HCT116 (cell line): ENCODE measurements at regions not wholly inside any gene's neighbourhood (a gene's known extent, or its start where the extent isn't known, plus 50 kb on each side); places are given as distances from the start of the nearest gene placed in this dataset.

ENCODE experiments used
- ATAC-seq: fragments of 200-7000 bp; cut with Tn5 transposase; 2 replicates; pipeline ENCODE4 v1.9.1; 2020; ENCODE audit warnings: mild to moderate bottlenecking, moderate library complexity
- BruUV-seq: library from RNA; stranded (reverse); fragments of 400-500 nt; replicated peaks from 2 replicates; lab custom pipeline; 2021; lab: Mats Ljungman, UMichigan
- CTCF ChIA-PET: fragments of 300-600 bp; sonication (Branson Sonifier 250); formaldehyde crosslinking; loops from one replicate; lab custom pipeline; 2021; ENCODE audit warnings: antibody characterized with exemption; lab: Charles Lee
- POLR2A ChIA-PET: fragments of 300-600, 350-600 bp; sonication (Branson Sonifier 250); formaldehyde crosslinking; loops from one replicate; lab custom pipeline; 2021; ENCODE audit warnings: antibody characterized with exemption; lab: Charles Lee
- RAD21 ChIA-PET, 2 experiments: fragments of 300-600 bp; sonication (Branson Sonifier 250); formaldehyde crosslinking; loops; one replicate each; lab custom pipeline; 2023; ENCODE audit warnings: low total read pairs in 2 of 2; ENCODE audit not compliant: uncharacterized antibody in 2 of 2, unreplicated experiment in 2 of 2, low non-redundant PET in 1 of 2; lab: Charles Lee
- DNase-seq: peaks from one replicate; pipeline ENCODE4 v3.0.0-alpha.2; 2010; ENCODE audit warnings: low read depth, low spot score
- H2AFZ ChIP-seq: fragments of 200-600 bp; shearing (Covaris generic), sonication (generic); 2 replicates; pipeline ENCODE4 v1.6.1; 2017; ENCODE audit warnings: low read depth, mixed run types, mixed read lengths, antibody characterized with exemption, low read length; ENCODE audit not compliant: poor library complexity, severe bottlenecking
- H3K27ac ChIP-seq: 2 replicates; pipeline ENCODE4 v1.5.1; 2012; ENCODE audit warnings: low read depth, low read length
- H3K27me3 ChIP-seq: fragments of 200-600 bp; sonication (generic); 2 replicates; pipeline ENCODE4 v1.6.1; 2016; ENCODE audit warnings: mixed run types, low read length, mixed read lengths; ENCODE audit not compliant: insufficient read depth
- H3K36me3 ChIP-seq, 2 experiments: fragments of 200-500 bp in 1 of 2; fragments of 200-600 bp in 1 of 2; sonication (Bioruptor generic) in 1 of 2; sonication (generic) in 1 of 2; 2 replicates each; pipeline versions ENCODE4 v1.5.1 to v1.6.1; 2014 to 2016; ENCODE audit warnings: low read length in 2 of 2, inconsistent platforms in 1 of 2, mixed read lengths in 1 of 2, mixed run types in 1 of 2; ENCODE audit not compliant: insufficient read depth in 2 of 2, control insufficient read depth in 1 of 2
- H3K4me1 ChIP-seq, 2 experiments: fragments of 200-600 bp in 1 of 2; sonication (generic) in 1 of 2; 2 replicates each; pipeline versions ENCODE4 v1.5.1 to v1.6.1; 2012 to 2017; ENCODE audit warnings: low read length in 2 of 2, inconsistent platforms in 1 of 2, mild to moderate bottlenecking in 1 of 2, mixed read lengths in 1 of 2, mixed run types in 1 of 2, moderate library complexity in 1 of 2; ENCODE audit not compliant: insufficient read depth in 2 of 2, control insufficient read depth in 1 of 2
- H3K4me2 ChIP-seq: fragments of 200-600 bp; sonication (generic); 2 replicates; pipeline ENCODE4 v1.6.1; 2017; ENCODE audit warnings: mixed run types, low read length, mixed read lengths
- H3K4me3 ChIP-seq, 2 experiments: fragments of 200-600 bp in 1 of 2; sonication (generic) in 1 of 2; replicated peaks in 1 of 2; 2 replicates each; pipeline ENCODE4 v1.5.1; 2011 to 2016; ENCODE audit warnings: low read length in 2 of 2, control low read depth in 1 of 2, low read depth in 1 of 2, mild to moderate bottlenecking in 1 of 2, mixed read lengths in 1 of 2, mixed run types in 1 of 2
- H3K79me2 ChIP-seq: fragments of 200-600 bp; sonication (generic); 2 replicates; pipeline ENCODE4 v1.6.1; 2017; ENCODE audit warnings: mild to moderate bottlenecking, mixed run types, low read length, moderate library complexity, mixed read lengths; ENCODE audit not compliant: insufficient read depth
- H3K9ac ChIP-seq: fragments of 200-600 bp; sonication (generic); 2 replicates; pipeline ENCODE4 v1.6.1; 2016; ENCODE audit warnings: low read length, mixed read lengths
- H3K9me2 ChIP-seq: fragments of 200-600 bp; sonication (generic), shearing (Covaris generic); 2 replicates; pipeline ENCODE4 v1.6.1; 2017; ENCODE audit warnings: mixed run types, mild to moderate bottlenecking, moderate library complexity; ENCODE audit not compliant: insufficient read depth
- H3K9me3 ChIP-seq, 2 experiments: fragments of 200-500 bp in 1 of 2; fragments of 200-600 bp in 1 of 2; sonication (Bioruptor generic) in 1 of 2; sonication (generic) in 1 of 2; 2 replicates each; pipeline ENCODE4 v1.6.1; 2014 to 2017; ENCODE audit warnings: low read length in 2 of 2, mixed read lengths in 2 of 2, inconsistent platforms in 1 of 2, low read depth in 1 of 2, mild to moderate bottlenecking in 1 of 2, mixed run types in 1 of 2, moderate library complexity in 1 of 2; ENCODE audit not compliant: control insufficient read depth in 1 of 2, insufficient read depth in 1 of 2
- H4K20me1 ChIP-seq: fragments of 200-600 bp; sonication (generic), shearing (Covaris generic); 2 replicates; pipeline ENCODE4 v1.6.1; 2017; ENCODE audit warnings: mixed run types, mild to moderate bottlenecking, moderate library complexity; ENCODE audit not compliant: insufficient read depth
- CBX3 ChIP-seq: IDR thresholded peaks from 2 replicates; pipeline ENCODE4 v1.6.1; 2012; ENCODE audit warnings: low read depth
- CEBPB ChIP-seq: IDR thresholded peaks from 2 replicates; pipeline ENCODE4 v1.6.1; 2012; ENCODE audit warnings: low read depth
- EGR1 ChIP-seq: IDR thresholded peaks from 2 replicates; pipeline ENCODE4 v1.6.1; 2012; ENCODE audit warnings: low read depth
- EZH2 ChIP-seq: fragments of 200-600 bp; sonication (generic); IDR thresholded peaks from 2 replicates; pipeline ENCODE4 v1.6.1; 2017; ENCODE audit warnings: antibody characterized with exemption, mixed run types
- JUND ChIP-seq: IDR thresholded peaks from 2 replicates; pipeline ENCODE4 v1.6.1; 2012
- POLR2AphosphoS5 ChIP-seq: IDR thresholded peaks from 2 replicates; pipeline ENCODE4 v1.6.1; 2011; ENCODE audit warnings: mild to moderate bottlenecking, low read depth, low read length, moderate library complexity
- RAD21 ChIP-seq: IDR thresholded peaks from 2 replicates; pipeline ENCODE4 v1.6.1; 2012; ENCODE audit warnings: low read depth, mild to moderate bottlenecking
- SIN3A ChIP-seq: IDR thresholded peaks from 2 replicates; pipeline ENCODE4 v1.6.1; 2012; ENCODE audit warnings: low read depth
- SRF ChIP-seq: IDR thresholded peaks from 2 replicates; pipeline ENCODE4 v1.6.1; 2012; ENCODE audit warnings: low read depth
- YY1 ChIP-seq: IDR thresholded peaks from 2 replicates; pipeline ENCODE4 v1.6.1; 2011; ENCODE audit warnings: low read length, low read depth, moderate library complexity, mild to moderate bottlenecking; ENCODE audit not compliant: insufficient replicate concordance; ENCODE audit errors: extremely low read depth
- ZNF274 ChIP-seq: fragments of 200-500 bp; sonication (Bioruptor generic); IDR thresholded peaks from 2 replicates; pipeline ENCODE4 v1.6.1; 2014; ENCODE audit warnings: mild to moderate bottlenecking, low read depth, low read length, inconsistent platforms
- intact Hi-C: fragments of 100-400 bp; cut with micrococcal nuclease; formaldehyde crosslinking; loops from 2 replicates; pipeline ENCODE4 v1.10.0; 2022
- TF ChIP-seq, protein P1 (sequence below): IDR thresholded peaks from 2 replicates; pipeline ENCODE4 v1.6.1; 2012
- TF ChIP-seq, protein P2 (sequence below): IDR thresholded peaks from 2 replicates; pipeline ENCODE4 v1.6.1; 2011; ENCODE audit warnings: mild to moderate bottlenecking, low read length, moderate library complexity; ENCODE audit not compliant: insufficient replicate concordance; ENCODE audit errors: extremely low read depth

DNA sequence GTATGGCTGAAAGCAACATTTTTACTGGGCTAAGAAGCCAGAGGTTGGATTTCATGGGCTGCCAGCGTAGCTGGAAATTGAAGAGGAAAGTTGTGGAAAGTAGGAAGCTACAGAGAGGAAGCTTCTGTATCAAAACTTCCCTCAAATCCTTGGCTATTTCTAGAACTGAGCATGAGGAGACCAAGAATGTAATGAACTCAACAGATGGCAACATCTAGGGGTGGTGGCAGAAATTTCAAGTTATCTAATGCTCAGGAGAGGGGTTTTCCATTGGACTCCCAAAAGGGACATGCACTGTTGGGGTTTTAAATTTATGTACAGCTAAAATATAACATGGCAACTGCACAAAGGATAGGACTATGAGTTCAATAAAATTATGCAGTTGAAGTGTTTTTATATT is 151.3 kb downstream of the DHRS2 start:
- no peaks in the 10 kb centered on the region; a peak in 1 of 4 replicates for H3K9me3 ChIP-seq
- ATAC-seq, result no peak
- POLR2A ChIA-PET, result no interaction called here
- no peaks in the 10 kb centered on the region for H3K9me2 ChIP-seq
- H3K27me3 ChIP-seq, result no peaks in the 10 kb centered on the region
- H4K20me1 ChIP-seq, result no peaks in the 10 kb centered on the region
- H3K4me3 ChIP-seq, result no peak overlapping the region
- no peak overlapping the region for H3K27ac ChIP-seq
- no peak overlapping the region for H3K9ac ChIP-seq
- H2AFZ ChIP-seq, result no peak overlapping the region
- H3K4me1 ChIP-seq, result no peaks in the 10 kb centered on the region
- intact Hi-C loops, result no loop called here
- CTCF ChIA-PET, result no interaction called here
- BruUV-seq, result no TSS peak
- H3K79me2 ChIP-seq, result no peaks in the 10 kb centered on the region
- RAD21 ChIA-PET, result interaction anchor here in 1 of 2 experiments (0.7 kb wide), 1 partner anchor 10 kb away, joined by 3 read pairs; no protein-coding TSS in a partner anchor
- no peaks in the 10 kb centered on the region for H3K36me3 ChIP-seq
- no peak for TF ChIP-seq SRF
- no peak for TF ChIP-seq JUND
- no peak for TF ChIP-seq SIN3A
- TF ChIP-seq POLR2AphosphoS5, result no peak
- no peak for TF ChIP-seq CEBPB
- TF ChIP-seq RAD21, result no peak
- TF ChIP-seq EZH2, result no peak
- no peak for TF ChIP-seq EGR1
- no peak for TF ChIP-seq YY1
- no peak for TF ChIP-seq CBX3
- TF ChIP-seq ZNF274, result no peak
- TF ChIP-seq, protein P1, sequence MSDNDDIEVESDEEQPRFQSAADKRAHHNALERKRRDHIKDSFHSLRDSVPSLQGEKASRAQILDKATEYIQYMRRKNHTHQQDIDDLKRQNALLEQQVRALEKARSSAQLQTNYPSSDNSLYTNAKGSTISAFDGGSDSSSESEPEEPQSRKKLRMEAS, result no peak
- TF ChIP-seq, protein P2, sequence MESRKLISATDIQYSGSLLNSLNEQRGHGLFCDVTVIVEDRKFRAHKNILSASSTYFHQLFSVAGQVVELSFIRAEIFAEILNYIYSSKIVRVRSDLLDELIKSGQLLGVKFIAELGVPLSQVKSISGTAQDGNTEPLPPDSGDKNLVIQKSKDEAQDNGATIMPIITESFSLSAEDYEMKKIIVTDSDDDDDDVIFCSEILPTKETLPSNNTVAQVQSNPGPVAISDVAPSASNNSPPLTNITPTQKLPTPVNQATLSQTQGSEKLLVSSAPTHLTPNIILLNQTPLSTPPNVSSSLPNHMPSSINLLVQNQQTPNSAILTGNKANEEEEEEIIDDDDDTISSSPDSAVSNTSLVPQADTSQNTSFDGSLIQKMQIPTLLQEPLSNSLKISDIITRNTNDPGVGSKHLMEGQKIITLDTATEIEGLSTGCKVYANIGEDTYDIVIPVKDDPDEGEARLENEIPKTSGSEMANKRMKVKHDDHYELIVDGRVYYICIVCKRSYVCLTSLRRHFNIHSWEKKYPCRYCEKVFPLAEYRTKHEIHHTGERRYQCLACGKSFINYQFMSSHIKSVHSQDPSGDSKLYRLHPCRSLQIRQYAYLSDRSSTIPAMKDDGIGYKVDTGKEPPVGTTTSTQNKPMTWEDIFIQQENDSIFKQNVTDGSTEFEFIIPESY, result no peak
- TF ChIP-seq, all 23 proteins: peak for 0
- no peak overlapping the region for H3K4me2 ChIP-seq
- no peak for DNase-seq
